Upper lobe of right lung (tissue), 1 donor: ENCODE measurements at regions not wholly inside any gene's neighbourhood (a gene's known extent, or its start where the extent isn't known, plus 50 kb on each side); places are given as distances from the start of the nearest gene placed in this dataset.

Experiments
- ATAC-seq: fragments of 200-7000 bp; cut with Tn5 transposase; one replicate; pipeline ENCODE4 v1.9.1; 2020; ENCODE audit warnings: mild to moderate bottlenecking, moderate library complexity
- DNase-seq: peaks from one replicate; pipeline ENCODE4 v3.0.0-alpha.2; 2020
- H3K27ac ChIP-seq: fragments of 200-600 bp; one replicate; pipeline ENCODE4 v1.8.0; 2022
- H3K27me3 ChIP-seq: fragments of 200-600 bp; one replicate; pipeline ENCODE4 v1.8.0; 2022; ENCODE audit warnings: mild to moderate bottlenecking
- H3K36me3 ChIP-seq: fragments of 200-600 bp; one replicate; pipeline ENCODE4 v1.8.0; 2022
- H3K4me1 ChIP-seq: fragments of 200-600 bp; one replicate; pipeline ENCODE4 v1.8.0; 2022
- H3K4me3 ChIP-seq: fragments of 200-600 bp; one replicate; pipeline ENCODE4 v1.8.0; 2022; ENCODE audit warnings: mild to moderate bottlenecking
- H3K9me3 ChIP-seq: fragments of 200-600 bp; one replicate; pipeline ENCODE4 v1.8.0; 2022
- intact Hi-C: fragments of 100-400 bp; cut with DNase I; formaldehyde crosslinking; loops from one replicate; pipeline ENCODE4 v1.11.0; 2022
- TF ChIP-seq, protein P1 (sequence below): fragments of 200-600 bp; IDR thresholded peaks from one replicate; pipeline ENCODE4 v1.8.0; 2022; ENCODE audit warnings: antibody characterized with exemption
- donor health status: DM: no; HTN: yes; CAD: no; lungs with severe emphysema.

DNA sequence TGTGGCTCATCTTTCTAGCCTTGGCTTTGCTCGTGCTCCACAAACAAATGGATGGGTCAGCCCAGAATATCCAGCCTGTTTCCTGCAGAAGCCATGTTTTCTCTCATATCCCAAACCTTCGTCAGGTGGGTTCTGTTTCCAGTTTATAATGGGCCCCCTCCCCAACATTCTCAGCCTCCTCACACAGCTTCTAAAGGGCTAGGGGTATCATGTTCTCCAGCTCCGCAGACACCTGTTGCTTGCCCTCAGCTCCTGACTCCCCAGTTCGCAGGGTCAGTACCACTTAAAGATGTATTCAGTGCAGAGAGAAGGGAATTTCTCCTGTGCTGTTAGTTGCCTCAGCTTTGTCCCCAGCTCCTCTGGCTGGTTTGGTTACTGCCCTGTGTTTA, 447.3 kb upstream of the JARID2 start:
- no peaks in the 10 kb centered on the region for H3K27me3 ChIP-seq
- ATAC-seq = no peak
- H3K4me1 ChIP-seq = no peaks in the 10 kb centered on the region
- H3K9me3 ChIP-seq = no peaks in the 10 kb centered on the region
- TF ChIP-seq, protein P1, sequence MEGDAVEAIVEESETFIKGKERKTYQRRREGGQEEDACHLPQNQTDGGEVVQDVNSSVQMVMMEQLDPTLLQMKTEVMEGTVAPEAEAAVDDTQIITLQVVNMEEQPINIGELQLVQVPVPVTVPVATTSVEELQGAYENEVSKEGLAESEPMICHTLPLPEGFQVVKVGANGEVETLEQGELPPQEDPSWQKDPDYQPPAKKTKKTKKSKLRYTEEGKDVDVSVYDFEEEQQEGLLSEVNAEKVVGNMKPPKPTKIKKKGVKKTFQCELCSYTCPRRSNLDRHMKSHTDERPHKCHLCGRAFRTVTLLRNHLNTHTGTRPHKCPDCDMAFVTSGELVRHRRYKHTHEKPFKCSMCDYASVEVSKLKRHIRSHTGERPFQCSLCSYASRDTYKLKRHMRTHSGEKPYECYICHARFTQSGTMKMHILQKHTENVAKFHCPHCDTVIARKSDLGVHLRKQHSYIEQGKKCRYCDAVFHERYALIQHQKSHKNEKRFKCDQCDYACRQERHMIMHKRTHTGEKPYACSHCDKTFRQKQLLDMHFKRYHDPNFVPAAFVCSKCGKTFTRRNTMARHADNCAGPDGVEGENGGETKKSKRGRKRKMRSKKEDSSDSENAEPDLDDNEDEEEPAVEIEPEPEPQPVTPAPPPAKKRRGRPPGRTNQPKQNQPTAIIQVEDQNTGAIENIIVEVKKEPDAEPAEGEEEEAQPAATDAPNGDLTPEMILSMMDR = no peak
- DNase-seq = no peak
- H3K4me3 ChIP-seq = no peak overlapping the region
- intact Hi-C loops = no loop called here
- H3K27ac ChIP-seq = no peak overlapping the region
- H3K36me3 ChIP-seq = no peaks in the 10 kb centered on the region

DNA sequence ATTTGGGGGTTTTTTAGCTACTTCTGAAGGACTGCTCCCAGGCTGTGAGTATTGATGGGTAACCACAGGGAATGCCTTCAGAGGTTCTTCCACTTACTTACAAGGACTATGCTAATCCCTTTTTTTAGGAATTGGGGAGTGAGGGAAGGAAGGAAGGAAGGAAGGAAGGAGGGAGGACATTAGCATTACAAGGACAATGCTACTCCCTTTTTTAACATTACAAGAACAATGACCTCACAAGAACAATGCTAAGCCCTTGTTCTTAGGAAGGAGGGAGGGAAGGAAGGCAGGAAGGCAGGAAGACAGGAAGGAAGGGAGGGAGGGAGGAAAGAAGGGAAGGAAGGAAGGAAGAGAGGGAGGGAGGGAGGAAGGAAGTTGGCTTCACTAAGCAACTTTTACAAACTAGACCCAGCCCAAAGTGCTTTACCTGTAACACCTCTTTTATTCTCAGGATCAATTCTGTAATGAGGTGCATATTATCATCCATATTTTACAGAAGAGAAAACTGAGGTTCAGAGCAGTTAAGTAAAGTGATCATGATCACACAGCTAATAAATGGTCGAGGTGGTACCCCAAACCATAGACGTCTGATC, 446.8 kb upstream of the JARID2 start:
- Histone ChIP-seq H3K9me3 (no peaks in the 10 kb centered on the region), H3K4me1 (no peaks in the 10 kb centered on the region), H3K27me3 (no peaks in the 10 kb centered on the region), H3K4me3 (no peak overlapping the region), H3K27ac (no peak overlapping the region), H3K36me3 (no peaks in the 10 kb centered on the region)
- TF ChIP-seq, protein P1 = no peak
- DNase-seq (no peak), ATAC-seq (no peak)
- intact Hi-C loops = no loop called here

DNA sequence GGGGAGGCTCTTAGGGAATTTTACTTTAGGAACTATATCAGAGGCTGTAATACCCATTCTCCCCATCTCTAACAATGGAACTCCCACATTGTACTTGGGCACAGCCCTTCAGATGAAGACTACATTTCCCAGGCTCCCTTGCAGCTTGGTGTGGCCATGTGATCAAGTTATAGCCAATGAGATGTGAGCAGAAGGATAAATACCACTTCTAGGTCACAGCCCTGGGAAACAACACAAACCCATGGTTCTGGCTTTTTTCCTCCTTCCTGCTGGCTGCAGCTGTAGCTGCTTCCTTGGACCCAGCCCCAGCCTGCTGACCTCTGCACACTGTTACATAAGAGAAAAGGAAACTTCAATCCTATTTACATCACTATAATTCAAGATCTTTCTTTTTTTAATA, 445.9 kb upstream of the JARID2 start:
- intact Hi-C loops = no loop called here
- H3K9me3 ChIP-seq = no peaks in the 10 kb centered on the region
- H3K27me3 ChIP-seq = no peaks in the 10 kb centered on the region
- TF ChIP-seq, protein P1 = no peak
- DNase-seq (no peak), ATAC-seq (peak; percentile 93)
- no peaks in the 10 kb centered on the region for H3K36me3 ChIP-seq
- H3K27ac ChIP-seq = no peak overlapping the region
- peaks cover 5% of the 10 kb centered on the region for H3K4me1 ChIP-seq
- no peak overlapping the region for H3K4me3 ChIP-seq

DNA sequence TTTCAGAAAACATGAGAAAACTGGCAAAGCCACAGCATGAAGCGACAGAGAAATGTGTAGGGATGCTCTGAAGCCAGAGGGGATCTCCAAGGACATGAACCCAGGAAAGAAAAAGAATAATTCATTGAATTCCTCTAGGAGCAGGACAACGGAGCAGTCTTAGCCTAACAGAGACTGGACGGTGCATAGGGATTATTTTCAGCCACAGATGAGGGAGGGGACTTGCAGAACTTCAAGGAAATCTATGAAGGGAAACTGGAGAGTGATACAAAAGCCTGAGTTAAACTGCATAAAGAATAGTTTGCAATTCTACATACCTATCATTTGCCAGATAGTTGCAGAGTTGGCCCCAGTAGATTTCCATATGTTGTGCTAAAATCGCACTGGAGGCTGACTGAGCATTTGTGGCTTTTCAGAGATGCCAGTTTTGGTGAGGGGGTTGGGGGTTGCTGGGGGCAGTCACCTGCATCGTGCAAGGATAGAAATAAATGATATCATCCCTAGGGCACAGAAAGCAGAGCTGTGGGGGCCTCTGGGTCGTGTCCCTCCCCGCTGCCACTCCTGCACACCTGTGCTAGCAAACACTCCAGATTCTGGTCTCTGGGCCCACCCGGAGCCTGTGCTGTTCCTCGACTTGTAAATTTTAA, 443.2 kb upstream of the JARID2 start:
- no peak overlapping the region for H3K27ac ChIP-seq
- no peaks in the 10 kb centered on the region for H3K9me3 ChIP-seq
- no peak overlapping the region for H3K4me3 ChIP-seq
- intact Hi-C loops = no loop called here
- H3K27me3 ChIP-seq = no peaks in the 10 kb centered on the region
- ATAC-seq (no peak), DNase-seq (no peak)
- TF ChIP-seq, protein P1 = no peak
- H3K4me1 ChIP-seq = peaks cover 5% of the 10 kb centered on the region
- H3K36me3 ChIP-seq = no peaks in the 10 kb centered on the region

DNA sequence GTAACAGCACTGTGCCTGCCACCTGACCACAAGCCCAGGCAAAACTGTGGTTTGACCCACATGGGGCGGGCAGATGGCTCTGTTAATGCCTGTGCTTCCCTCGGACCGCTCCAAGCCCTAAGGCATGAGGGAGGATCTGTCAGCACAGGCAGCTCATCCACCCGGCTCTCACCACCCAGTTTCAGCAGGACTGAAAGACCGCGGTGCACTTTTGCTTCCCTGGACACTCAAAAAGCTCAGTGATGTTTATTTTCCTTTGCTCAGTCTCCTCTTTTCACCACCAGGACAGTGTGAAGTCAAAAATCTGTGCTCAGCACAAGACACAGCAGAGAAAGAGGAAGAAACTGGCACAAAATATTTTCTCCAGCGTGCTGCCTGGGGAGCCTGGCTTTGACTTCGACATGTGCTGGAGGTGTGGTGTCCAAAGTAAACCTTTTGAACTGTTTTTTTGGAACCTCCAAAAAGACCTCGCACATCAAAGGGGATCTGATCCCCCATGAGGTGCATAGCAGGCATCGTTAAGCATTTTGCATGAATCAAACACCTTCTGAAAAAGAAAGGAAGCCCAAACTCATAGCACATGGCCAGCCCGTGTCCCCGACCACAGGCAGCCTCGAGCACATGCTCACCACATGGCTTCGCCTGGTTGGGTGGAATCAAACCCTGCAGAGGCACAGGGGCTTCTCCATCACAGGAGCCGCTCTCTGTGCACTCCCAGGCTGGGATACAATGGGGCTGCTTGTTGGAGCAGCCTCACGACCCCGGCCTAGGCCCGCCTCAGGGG, 441.7 kb upstream of the JARID2 start:
- H3K4me1 ChIP-seq = peaks cover 5% of the 10 kb centered on the region
- H3K36me3 ChIP-seq = no peaks in the 10 kb centered on the region
- H3K9me3 ChIP-seq = no peaks in the 10 kb centered on the region
- TF ChIP-seq, protein P1 = no peak
- ATAC-seq (peak; percentile 10), DNase-seq (no peak)
- intact Hi-C loops = no loop called here
- H3K27ac ChIP-seq = no peak overlapping the region
- H3K4me3 ChIP-seq = no peak overlapping the region
- no peaks in the 10 kb centered on the region for H3K27me3 ChIP-seq
